OCI-LY1 (cell line): ENCODE measurements at regions not wholly inside any gene's neighbourhood (a gene's known extent, or its start where the extent isn't known, plus 50 kb on each side); places are given as distances from the start of the nearest gene placed in this dataset.

Experiments
- H2AFZ ChIP-seq: fragments of 200-600 bp; sonication (generic), shearing (Covaris generic); 2 replicates; pipeline ENCODE4 v1.6.0; 2014; ENCODE audit warnings: antibody characterized with exemption, mild to moderate bottlenecking, low read length
- H3F3A ChIP-seq: fragments of 200-600 bp; sonication (generic), shearing (Covaris generic); 2 replicates; pipeline ENCODE4 v1.6.0; 2014; ENCODE audit warnings: mild to moderate bottlenecking, antibody characterized with exemption, low read length, moderate library complexity; ENCODE audit not compliant: insufficient read depth
- H3K27ac ChIP-seq: fragments of 200-600 bp; sonication (generic); 2 replicates; pipeline ENCODE4 v1.5.1; 2014; ENCODE audit warnings: low read length, mixed run types, mild to moderate bottlenecking, low read depth; ENCODE audit not compliant: poor library complexity, severe bottlenecking
- H3K27me3 ChIP-seq: fragments of 200-600 bp; sonication (generic); 2 replicates; pipeline ENCODE4 v1.6.0; 2014; ENCODE audit warnings: antibody characterized with exemption, mild to moderate bottlenecking, low read length, moderate library complexity; ENCODE audit not compliant: insufficient read depth
- H3K36me3 ChIP-seq: fragments of 200-600 bp; sonication (generic); 2 replicates; pipeline ENCODE4 v1.6.1; 2014; ENCODE audit warnings: mild to moderate bottlenecking, antibody characterized with exemption, low read length, moderate library complexity, mixed read lengths; ENCODE audit not compliant: insufficient read depth
- H3K4me1 ChIP-seq: fragments of 200-600 bp; sonication (generic); 2 replicates; pipeline ENCODE4 v1.5.1; 2014; ENCODE audit warnings: mild to moderate bottlenecking, low read length, moderate library complexity; ENCODE audit not compliant: insufficient read depth, severe bottlenecking
- H3K4me2 ChIP-seq: fragments of 200-600 bp; sonication (generic), shearing (Covaris generic); 2 replicates; pipeline ENCODE4 v1.6.1; 2014; ENCODE audit warnings: low read length
- H3K4me3 ChIP-seq: fragments of 200-600 bp; sonication (generic); 2 replicates; pipeline ENCODE4 v1.5.1; 2014; ENCODE audit warnings: low read length, low read depth, mild to moderate bottlenecking, mixed read lengths; ENCODE audit not compliant: poor library complexity, severe bottlenecking
- H3K79me2 ChIP-seq: fragments of 200-600 bp; shearing (Covaris generic); 2 replicates; pipeline ENCODE4 v1.6.1; 2016; ENCODE audit warnings: mixed run types, low read length, mixed read lengths; ENCODE audit not compliant: insufficient read depth
- H3K9ac ChIP-seq: fragments of 200-600 bp; sonication (generic), shearing (Covaris generic); 2 replicates; pipeline ENCODE4 v1.6.1; 2014; ENCODE audit warnings: mild to moderate bottlenecking, low read length, mixed read lengths
- H3K9me2 ChIP-seq: fragments of 200-600 bp; sonication (generic), shearing (Covaris generic); 2 replicates; pipeline ENCODE4 v1.6.1; 2014; ENCODE audit warnings: low read depth, mild to moderate bottlenecking, low read length, mixed read lengths
- H3K9me3 ChIP-seq: fragments of 200-600 bp; shearing (Covaris generic); 2 replicates; pipeline ENCODE4 v1.6.1; 2014; ENCODE audit warnings: low read length, mixed read lengths
- H4K20me1 ChIP-seq: fragments of 200-600 bp; sonication (generic), shearing (Covaris generic); 2 replicates; pipeline ENCODE4 v1.6.0; 2016; ENCODE audit warnings: mild to moderate bottlenecking, low read length; ENCODE audit not compliant: insufficient read depth
- EZH2 ChIP-seq: fragments of 200-600 bp; sonication (generic), shearing (Covaris generic); IDR thresholded peaks from 2 replicates; pipeline ENCODE4 v1.8.0; 2017; ENCODE audit warnings: borderline replicate concordance, mixed run types, mild to moderate bottlenecking, antibody characterized with exemption, low read length, moderate library complexity, mixed read lengths
- TF ChIP-seq, protein P1 (sequence below): fragments of 200-600 bp; sonication (generic), shearing (Covaris generic); IDR thresholded peaks from 2 replicates; pipeline ENCODE4 v1.5.1; 2017; ENCODE audit warnings: mild to moderate bottlenecking, antibody characterized with exemption, low read length, moderate library complexity, mixed read lengths

GRCh38 chr7:113764401-113765035 lies 154.3 kb downstream of the PPP1R3A start:
- Histone ChIP-seq H3K36me3 (no peaks in the 10 kb centered on the region), H3K27ac (no peak overlapping the region), H3F3A (no peaks in the 10 kb centered on the region), H3K4me1 (no peaks in the 10 kb centered on the region), H4K20me1 (no peaks in the 10 kb centered on the region), H3K27me3 (no peaks in the 10 kb centered on the region), H3K4me2 (no peak overlapping the region), H3K9me3 (no peaks in the 10 kb centered on the region), H3K9ac (no peak overlapping the region), H2AFZ (no peak overlapping the region), H3K9me2 (no peaks in the 10 kb centered on the region), H3K4me3 (no peak overlapping the region), H3K79me2 (no peaks in the 10 kb centered on the region)
- TF ChIP-seq EZH2, result no peak
- TF ChIP-seq, protein P1, sequence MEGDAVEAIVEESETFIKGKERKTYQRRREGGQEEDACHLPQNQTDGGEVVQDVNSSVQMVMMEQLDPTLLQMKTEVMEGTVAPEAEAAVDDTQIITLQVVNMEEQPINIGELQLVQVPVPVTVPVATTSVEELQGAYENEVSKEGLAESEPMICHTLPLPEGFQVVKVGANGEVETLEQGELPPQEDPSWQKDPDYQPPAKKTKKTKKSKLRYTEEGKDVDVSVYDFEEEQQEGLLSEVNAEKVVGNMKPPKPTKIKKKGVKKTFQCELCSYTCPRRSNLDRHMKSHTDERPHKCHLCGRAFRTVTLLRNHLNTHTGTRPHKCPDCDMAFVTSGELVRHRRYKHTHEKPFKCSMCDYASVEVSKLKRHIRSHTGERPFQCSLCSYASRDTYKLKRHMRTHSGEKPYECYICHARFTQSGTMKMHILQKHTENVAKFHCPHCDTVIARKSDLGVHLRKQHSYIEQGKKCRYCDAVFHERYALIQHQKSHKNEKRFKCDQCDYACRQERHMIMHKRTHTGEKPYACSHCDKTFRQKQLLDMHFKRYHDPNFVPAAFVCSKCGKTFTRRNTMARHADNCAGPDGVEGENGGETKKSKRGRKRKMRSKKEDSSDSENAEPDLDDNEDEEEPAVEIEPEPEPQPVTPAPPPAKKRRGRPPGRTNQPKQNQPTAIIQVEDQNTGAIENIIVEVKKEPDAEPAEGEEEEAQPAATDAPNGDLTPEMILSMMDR, result no peak

DNA sequence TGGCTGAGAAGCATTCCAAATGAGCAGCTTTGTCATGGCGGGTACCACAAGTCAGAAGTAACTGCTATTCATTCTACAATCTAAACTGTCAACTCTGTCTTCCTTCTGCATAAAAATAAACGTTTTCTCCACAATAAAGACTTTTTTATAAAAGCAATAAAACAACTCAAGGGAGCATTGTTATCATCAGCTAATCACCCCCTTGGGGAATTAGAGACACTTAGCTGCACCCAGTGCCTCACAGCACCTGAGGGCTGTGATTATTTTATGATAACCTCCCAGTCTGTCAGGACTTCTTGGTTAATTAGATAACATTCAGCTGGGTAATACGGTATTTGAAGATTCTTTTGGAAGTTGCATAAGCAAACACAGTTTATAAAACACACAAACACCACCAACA lies 155.6 kb downstream of the PPP1R3A start:
- H3K4me3 ChIP-seq, result no peak overlapping the region
- no peaks in the 10 kb centered on the region for H3K4me1 ChIP-seq
- H3K27me3 ChIP-seq, result no peaks in the 10 kb centered on the region
- H3K9me2 ChIP-seq, result no peaks in the 10 kb centered on the region
- H3K27ac ChIP-seq, result no peak overlapping the region
- no peaks in the 10 kb centered on the region for H3K79me2 ChIP-seq
- H4K20me1 ChIP-seq, result no peaks in the 10 kb centered on the region
- H3F3A ChIP-seq, result no peaks in the 10 kb centered on the region
- TF ChIP-seq, protein P1, result no peak
- TF ChIP-seq EZH2, result no peak
- no peak overlapping the region for H2AFZ ChIP-seq
- no peaks in the 10 kb centered on the region for H3K36me3 ChIP-seq
- H3K9ac ChIP-seq, result no peak overlapping the region
- no peak overlapping the region for H3K4me2 ChIP-seq
- no peaks in the 10 kb centered on the region for H3K9me3 ChIP-seq

GRCh38 chr7:113756250-113756649 lies 162.6 kb downstream of the PPP1R3A start:
- Histone ChIP-seq H3K4me1 (no peaks in the 10 kb centered on the region), H3K36me3 (no peaks in the 10 kb centered on the region), H3K27me3 (no peaks in the 10 kb centered on the region), H2AFZ (no peak overlapping the region), H4K20me1 (no peaks in the 10 kb centered on the region), H3F3A (no peaks in the 10 kb centered on the region), H3K9ac (no peak overlapping the region), H3K79me2 (no peaks in the 10 kb centered on the region), H3K4me3 (no peak overlapping the region), H3K9me2 (0 out of 2 replicates have a peak, but pooled peaks cover 4% of the 10 kb centered on the region), H3K9me3 (no peaks in the 10 kb centered on the region), H3K27ac (no peak overlapping the region), H3K4me2 (no peak overlapping the region)
- TF ChIP-seq, protein P1, result no peak
- no peak for TF ChIP-seq EZH2
